B cell (primary cell): ENCODE measurements at regions not wholly inside any gene's neighbourhood (a gene's known extent, or its start where the extent isn't known, plus 50 kb on each side); places are given as distances from the start of the nearest gene placed in this dataset.

Source experiments
- EZH2 ChIP-seq: IDR thresholded peaks from 2 replicates; pipeline ENCODE4 v1.6.1; 2012; ENCODE audit warnings: borderline replicate concordance, low read depth, mild to moderate bottlenecking, moderate library complexity, low read length; ENCODE audit not compliant: insufficient read depth, poor library complexity, severe bottlenecking
- TF ChIP-seq, protein P1 (sequence below): fragments of 200-600 bp; IDR thresholded peaks from one replicate; pipeline ENCODE4 v1.8.0; 2022; ENCODE audit warnings: antibody characterized with exemption, mild to moderate bottlenecking

DNA sequence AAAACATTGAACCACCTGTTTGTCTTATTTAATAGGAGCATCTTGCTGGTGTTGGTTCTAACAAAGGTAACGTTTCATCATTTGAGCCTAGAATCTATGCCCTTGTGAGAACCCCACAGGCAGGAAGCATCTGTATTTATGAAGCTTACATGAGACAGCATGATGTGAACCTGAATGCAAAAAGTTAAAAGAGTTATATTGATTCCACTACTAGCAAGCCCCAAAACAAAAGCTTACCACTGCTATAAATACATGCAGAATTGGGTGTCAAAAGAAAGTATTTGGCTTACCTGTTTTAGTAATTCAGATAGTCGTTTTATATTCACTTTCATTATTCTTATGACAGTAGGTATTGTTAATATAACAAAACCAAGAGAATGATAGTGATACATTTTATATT lies 301.2 kb upstream of the ADGRL2 start:
- TF ChIP-seq, protein P1, sequence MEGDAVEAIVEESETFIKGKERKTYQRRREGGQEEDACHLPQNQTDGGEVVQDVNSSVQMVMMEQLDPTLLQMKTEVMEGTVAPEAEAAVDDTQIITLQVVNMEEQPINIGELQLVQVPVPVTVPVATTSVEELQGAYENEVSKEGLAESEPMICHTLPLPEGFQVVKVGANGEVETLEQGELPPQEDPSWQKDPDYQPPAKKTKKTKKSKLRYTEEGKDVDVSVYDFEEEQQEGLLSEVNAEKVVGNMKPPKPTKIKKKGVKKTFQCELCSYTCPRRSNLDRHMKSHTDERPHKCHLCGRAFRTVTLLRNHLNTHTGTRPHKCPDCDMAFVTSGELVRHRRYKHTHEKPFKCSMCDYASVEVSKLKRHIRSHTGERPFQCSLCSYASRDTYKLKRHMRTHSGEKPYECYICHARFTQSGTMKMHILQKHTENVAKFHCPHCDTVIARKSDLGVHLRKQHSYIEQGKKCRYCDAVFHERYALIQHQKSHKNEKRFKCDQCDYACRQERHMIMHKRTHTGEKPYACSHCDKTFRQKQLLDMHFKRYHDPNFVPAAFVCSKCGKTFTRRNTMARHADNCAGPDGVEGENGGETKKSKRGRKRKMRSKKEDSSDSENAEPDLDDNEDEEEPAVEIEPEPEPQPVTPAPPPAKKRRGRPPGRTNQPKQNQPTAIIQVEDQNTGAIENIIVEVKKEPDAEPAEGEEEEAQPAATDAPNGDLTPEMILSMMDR, result no peak
- no peak for TF ChIP-seq EZH2
